ENCODE measurements at regions not wholly inside any gene's neighbourhood (a gene's known extent, or its start where the extent isn't known, plus 50 kb on each side); places are given as distances from the start of the nearest gene placed in this dataset.

DNA sequence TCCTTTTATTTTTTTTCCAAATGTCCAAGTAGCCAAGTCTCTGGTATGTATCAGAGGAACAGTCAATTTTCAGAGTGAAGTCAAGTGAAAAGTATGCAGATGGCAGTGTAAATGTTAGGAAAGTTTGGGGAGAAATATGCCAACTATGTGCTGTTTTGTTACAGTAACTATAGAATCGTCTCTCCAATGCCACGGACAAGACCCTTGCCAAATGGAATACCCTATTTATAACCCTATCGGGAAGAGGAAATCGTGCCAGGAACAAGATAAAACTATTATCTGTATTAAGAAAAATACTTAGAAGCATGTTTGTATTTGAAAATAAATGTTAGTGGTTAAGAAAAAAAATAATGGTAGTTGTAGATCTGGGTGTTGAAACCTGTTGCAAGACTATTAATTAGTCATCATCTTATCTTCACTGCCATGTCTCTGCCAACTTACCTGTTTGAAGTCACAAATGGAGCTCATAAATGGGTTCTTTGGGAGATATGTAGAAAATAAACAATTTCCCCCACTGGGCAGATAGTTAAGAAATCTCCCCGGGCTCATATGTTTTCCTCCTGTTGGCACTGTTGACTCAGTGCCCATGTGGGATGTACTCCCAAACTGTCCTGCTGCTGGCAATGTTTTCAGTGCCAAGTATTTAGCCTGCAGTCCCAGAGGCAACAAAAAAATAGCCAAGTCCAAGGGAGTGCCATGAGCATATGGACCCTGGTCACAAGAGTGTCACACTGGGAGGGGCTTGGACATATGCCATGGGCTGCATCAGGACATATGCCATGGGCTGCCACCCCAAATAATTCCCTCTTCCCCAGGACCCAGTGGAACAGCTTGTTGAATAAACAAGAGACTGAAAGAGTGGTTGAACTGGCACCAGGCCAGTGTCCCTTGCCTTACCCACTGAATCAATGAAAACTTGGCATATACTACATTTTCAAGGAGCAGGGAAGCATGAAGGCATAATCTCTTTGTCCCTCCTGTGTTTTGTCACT, 366.9 kb downstream of the OSR1 start:
- Mint-ChIP-seq H3K9me3 (peaks cover 0 to 7% (median 4%) of the 10 kb centered on the region in 7 donors), H3K27me3 (ENCODE audit: low read depth in 3 of 3) (no peaks in the 10 kb centered on the region), H3K27ac (no peak overlapping the region), H3K36me3 (no peaks in the 10 kb centered on the region), H3K4me1 (no peaks in the 10 kb centered on the region), H3K4me3 (no peak overlapping the region)
- Histone ChIP-seq H3K4me2 (replicated peaks; ENCODE audit: extremely low read depth, low read length, poor library complexity, severe bottlenecking) (no peak overlapping the region), H3K9me3 (replicated peaks in 1 of 2; ENCODE audit: control insufficient read depth in 1 of 2, insufficient read depth in 1 of 2, low read length in 2 of 2) (peaks cover 0 to 5% of the 10 kb centered on the region in 2 donors), H3K9ac (ENCODE audit: insufficient read depth, low read length, poor library complexity, severe bottlenecking) (no peak overlapping the region), H3K36me3 (replicated peaks in 1 of 2; ENCODE audit: control insufficient read depth in 1 of 2, insufficient read depth in 2 of 2, low read length in 2 of 2) (no peaks in the 10 kb centered on the region), H3K79me2 (ENCODE audit: insufficient read depth, low read length) (no peaks in the 10 kb centered on the region), H2AFZ (ENCODE audit: insufficient read depth, low read depth, low read length, poor library complexity, severe bottlenecking) (no peak overlapping the region), H3K27ac (ENCODE audit: low read depth in 1 of 2, low read length in 2 of 2) (no peak overlapping the region), H4K20me1 (ENCODE audit: insufficient read depth, low read length) (no peaks in the 10 kb centered on the region), H3K4me3 (replicated peaks in 1 of 3; ENCODE audit: low read depth in 2 of 3, low read length in 3 of 3) (no peak overlapping the region), H3K27me3 (ENCODE audit: control insufficient read depth in 2 of 2, insufficient read depth in 2 of 2, low read length in 2 of 2) (no peaks in the 10 kb centered on the region), H3K4me1 (ENCODE audit: control insufficient read depth in 1 of 2, insufficient read depth in 2 of 2, low read length in 2 of 2) (no peaks in the 10 kb centered on the region)
- DNase-seq = no peak
- TF ChIP-seq, protein P1, sequence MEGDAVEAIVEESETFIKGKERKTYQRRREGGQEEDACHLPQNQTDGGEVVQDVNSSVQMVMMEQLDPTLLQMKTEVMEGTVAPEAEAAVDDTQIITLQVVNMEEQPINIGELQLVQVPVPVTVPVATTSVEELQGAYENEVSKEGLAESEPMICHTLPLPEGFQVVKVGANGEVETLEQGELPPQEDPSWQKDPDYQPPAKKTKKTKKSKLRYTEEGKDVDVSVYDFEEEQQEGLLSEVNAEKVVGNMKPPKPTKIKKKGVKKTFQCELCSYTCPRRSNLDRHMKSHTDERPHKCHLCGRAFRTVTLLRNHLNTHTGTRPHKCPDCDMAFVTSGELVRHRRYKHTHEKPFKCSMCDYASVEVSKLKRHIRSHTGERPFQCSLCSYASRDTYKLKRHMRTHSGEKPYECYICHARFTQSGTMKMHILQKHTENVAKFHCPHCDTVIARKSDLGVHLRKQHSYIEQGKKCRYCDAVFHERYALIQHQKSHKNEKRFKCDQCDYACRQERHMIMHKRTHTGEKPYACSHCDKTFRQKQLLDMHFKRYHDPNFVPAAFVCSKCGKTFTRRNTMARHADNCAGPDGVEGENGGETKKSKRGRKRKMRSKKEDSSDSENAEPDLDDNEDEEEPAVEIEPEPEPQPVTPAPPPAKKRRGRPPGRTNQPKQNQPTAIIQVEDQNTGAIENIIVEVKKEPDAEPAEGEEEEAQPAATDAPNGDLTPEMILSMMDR (IDR thresholded peaks at IDR 0.05) = no peak
- WGBS (ENCODE audit: insufficient coverage) = 100% methylated on average over 1 of the region's 5 CpGs
- intact Hi-C loops (cut with micrococcal nuclease) = no loop called here

DNA sequence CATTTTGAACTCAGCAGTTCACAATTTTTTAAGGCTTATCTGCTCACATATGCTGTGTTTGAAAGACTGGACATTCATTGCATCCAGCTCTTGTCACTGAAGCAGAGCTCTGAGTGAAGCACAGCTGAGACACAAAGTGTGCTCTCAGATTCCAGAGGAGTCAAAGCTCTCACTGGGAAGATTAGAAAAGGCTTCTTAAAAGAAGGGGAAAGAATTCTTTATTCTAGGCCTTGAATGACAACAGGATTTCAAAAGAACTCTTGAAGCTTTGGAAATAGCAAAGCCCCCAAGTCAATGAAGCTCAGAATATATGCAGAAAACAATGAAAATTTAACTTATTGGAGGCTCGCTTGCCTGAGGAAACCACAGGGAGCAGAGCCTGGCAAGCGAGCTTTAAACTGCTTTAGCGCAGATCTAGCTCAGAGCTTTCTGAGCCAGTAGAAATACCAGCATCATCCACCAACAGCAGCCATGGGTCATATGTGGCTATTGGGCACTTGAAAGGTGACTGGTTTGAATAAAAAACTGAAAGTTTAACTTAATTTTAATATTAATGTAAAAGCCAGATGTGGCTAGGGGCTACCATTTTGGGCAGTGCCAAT, 369.7 kb downstream of the OSR1 start:
- H3K27ac Mint-ChIP-seq = no peak overlapping the region
- WGBS (ENCODE audit: insufficient coverage) = no CpG with 5 or more reads among the region's 3 CpGs
- H3K4me3 Mint-ChIP-seq = no peak overlapping the region
- TF ChIP-seq, protein P1 (IDR thresholded peaks at IDR 0.05) = no peak
- Histone ChIP-seq H3K79me2 (ENCODE audit: insufficient read depth, low read length) (no peaks in the 10 kb centered on the region), H3K4me1 (ENCODE audit: control insufficient read depth in 1 of 2, insufficient read depth in 2 of 2, low read length in 2 of 2) (no peaks in the 10 kb centered on the region), H3K4me2 (replicated peaks; ENCODE audit: extremely low read depth, low read length, poor library complexity, severe bottlenecking) (no peak overlapping the region), H4K20me1 (ENCODE audit: insufficient read depth, low read length) (no peaks in the 10 kb centered on the region), H3K4me3 (replicated peaks in 1 of 3; ENCODE audit: low read depth in 2 of 3, low read length in 3 of 3) (no peak overlapping the region), H3K9me3 (replicated peaks in 1 of 2; ENCODE audit: control insufficient read depth in 1 of 2, insufficient read depth in 1 of 2, low read length in 2 of 2) (no peaks in the 10 kb centered on the region), H2AFZ (ENCODE audit: insufficient read depth, low read depth, low read length, poor library complexity, severe bottlenecking) (no peak overlapping the region), H3K36me3 (replicated peaks in 1 of 2; ENCODE audit: control insufficient read depth in 1 of 2, insufficient read depth in 2 of 2, low read length in 2 of 2) (no peaks in the 10 kb centered on the region), H3K9ac (ENCODE audit: insufficient read depth, low read length, poor library complexity, severe bottlenecking) (no peak overlapping the region), H3K27ac (ENCODE audit: low read depth in 1 of 2, low read length in 2 of 2) (no peak overlapping the region), H3K27me3 (ENCODE audit: control insufficient read depth in 2 of 2, insufficient read depth in 2 of 2, low read length in 2 of 2) (no peaks in the 10 kb centered on the region)
- no peaks in the 10 kb centered on the region for H3K4me1 Mint-ChIP-seq
- H3K27me3 Mint-ChIP-seq (ENCODE audit: low read depth in 3 of 3) = no peaks in the 10 kb centered on the region
- DNase-seq = no peak
- intact Hi-C loops (cut with micrococcal nuclease) = no loop called here
- H3K9me3 Mint-ChIP-seq = no peaks in the 10 kb centered on the region
- no peaks in the 10 kb centered on the region for H3K36me3 Mint-ChIP-seq

All from CD14-positive monocyte (primary cell).